ENCODE measurements at regions not wholly inside any gene's neighbourhood (a gene's known extent, or its start where the extent isn't known, plus 50 kb on each side); places are given as distances from the start of the nearest gene placed in this dataset.

- TF ChIP-seq CTCF (IDR thresholded peaks at IDR 0.05) (no peak), EZH2 (IDR thresholded peaks at IDR 0.05; ENCODE audit: borderline replicate concordance, insufficient read depth, low read depth, low read length, poor library complexity, severe bottlenecking) (no peak)
These were observed 157.8 kb upstream of the PREP start for GRCh38 chr6:105560611-105561066.
